NCI-H510A treated with DMSO at 0.1 percent for 48 hours (cell line): ENCODE measurements at regions not wholly inside any gene's neighbourhood (a gene's known extent, or its start where the extent isn't known, plus 50 kb on each side); places are given as distances from the start of the nearest gene placed in this dataset.

Source experiments
- DNase-seq: peaks from one replicate; lab custom pipeline; 2025; lab: John Stamatoyannopoulos, UW

DNA sequence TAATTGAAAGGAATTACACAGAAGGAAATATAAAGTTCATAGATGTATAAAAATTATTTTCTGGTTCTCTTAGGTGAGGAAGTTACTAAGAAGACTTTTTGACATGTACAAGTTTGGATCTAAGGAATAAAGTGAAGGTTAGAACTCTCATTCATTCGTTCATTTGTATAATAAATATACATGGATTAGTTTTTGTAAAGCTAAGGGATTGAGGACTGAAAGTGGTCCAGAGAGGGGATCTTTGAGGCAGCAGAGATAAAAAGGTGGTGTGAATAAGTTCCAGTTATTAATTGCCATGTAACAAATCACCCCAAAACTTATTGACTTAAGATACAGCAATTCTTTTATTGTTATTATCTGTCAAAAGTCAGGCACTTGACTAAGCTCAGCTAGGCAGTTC is 110.1 kb upstream of the CELF4 start:
- no peak for DNase-seq

DNA sequence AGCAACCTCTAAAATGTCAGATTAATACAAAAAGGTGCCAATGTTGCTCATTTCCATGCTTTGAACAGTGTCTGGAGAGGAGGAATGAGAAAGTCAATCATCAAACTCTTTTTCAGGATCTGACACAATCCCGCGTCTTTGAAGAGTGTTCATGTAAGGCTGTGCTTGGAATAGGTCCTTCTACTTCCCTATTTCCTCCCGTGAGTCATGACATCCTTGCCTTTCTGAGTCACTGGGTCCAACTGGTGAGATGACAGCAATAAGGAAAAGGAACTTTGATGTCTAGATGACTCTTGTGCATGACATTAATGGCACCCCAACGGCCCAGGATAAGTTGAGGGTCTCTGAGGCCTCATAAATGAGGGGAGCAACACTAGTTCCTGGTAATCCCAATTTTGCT is 109.0 kb upstream of the CELF4 start:
- no peak for DNase-seq

DNA sequence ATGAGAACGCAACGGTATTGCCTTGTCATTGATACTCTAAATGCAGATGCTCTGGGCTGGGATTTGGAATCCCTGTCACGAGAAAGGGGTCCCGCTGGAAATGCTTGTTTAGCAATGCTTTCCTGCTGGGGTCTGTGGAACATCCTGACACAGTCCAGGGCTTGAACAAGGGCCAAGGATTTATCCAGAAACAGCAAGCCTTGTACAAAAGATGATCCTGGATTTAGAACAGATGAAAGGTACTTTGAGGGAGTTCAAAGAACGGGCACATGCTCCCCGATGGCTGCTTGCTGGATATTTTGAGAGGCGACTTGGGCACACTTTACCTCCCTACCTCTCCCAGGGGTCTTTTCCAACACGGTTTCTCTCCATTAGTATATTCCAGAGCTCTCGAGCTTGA is 108.1 kb upstream of the CELF4 start:
- DNase-seq: no peak

DNA sequence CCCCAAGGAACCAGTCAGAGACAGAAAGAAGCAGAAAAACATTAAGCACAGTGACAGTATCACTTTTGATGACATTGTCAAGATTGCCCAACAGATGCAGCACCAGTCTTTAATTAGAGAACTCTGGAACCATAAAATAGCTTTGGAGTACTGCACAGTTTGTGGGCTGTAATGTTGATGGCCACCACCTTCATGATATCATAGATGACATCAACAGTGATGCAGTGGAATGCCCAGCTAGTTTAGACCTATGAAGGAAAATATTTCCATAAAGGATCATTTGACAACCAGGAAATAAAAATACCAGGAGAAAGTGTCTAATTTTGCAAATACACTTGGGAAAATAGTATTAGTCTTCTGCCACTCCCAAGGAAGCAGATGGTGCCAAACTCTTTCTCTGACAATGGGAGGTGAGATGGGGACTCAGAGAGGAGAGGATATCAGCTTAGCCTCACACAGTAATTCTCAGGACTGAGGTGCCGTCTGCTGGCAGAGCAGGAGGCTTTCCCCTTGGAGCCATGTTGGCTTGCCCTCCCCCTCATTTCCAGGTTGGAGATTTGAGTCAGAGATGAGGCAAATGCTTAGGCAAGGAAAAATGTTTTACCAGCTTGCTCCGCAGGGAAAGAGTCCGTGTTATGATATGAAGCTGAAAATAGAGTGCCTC is 107.5 kb upstream of the CELF4 start:
- DNase-seq: no peak

DNA sequence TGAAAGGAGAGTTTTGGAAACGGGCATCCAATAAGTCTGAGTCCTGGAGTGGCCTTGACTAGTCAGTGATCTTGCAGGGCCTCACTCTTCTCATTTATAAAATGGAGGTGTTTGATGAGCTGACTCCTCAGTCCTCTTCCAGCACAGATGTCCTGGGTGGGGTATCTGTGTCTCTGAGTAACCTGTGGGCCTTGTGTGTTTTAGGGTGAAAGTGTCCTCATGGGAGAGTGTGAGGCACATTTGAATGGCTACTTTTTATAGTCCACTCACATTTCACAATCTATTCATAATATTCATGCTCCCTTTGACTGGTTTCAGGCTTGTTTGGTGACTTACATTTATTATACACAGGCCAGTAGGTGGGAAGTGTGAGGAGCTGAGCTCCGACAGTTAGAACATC is 106.4 kb upstream of the CELF4 start:
- DNase-seq: no peak

DNA sequence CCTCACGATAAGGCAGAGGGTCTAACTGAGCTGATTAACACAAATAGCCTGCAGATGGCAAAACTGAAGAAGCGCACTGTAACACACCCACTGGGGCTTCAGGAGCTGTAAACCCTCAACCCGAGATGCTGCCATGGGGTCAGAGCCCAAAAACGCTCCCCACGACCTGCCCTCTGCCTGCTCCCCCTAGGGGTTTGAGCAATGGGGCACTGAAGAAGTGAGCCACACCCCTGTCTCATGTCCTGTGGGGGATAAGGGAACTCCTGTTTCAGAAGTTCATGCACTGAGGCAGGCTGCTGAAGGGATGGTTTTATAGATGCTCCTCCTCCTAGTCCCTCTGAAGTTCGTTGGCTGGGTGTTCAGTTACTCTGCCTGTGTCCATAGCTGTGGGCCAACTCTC is 105.9 kb upstream of the CELF4 start:
- DNase-seq: no peak

DNA sequence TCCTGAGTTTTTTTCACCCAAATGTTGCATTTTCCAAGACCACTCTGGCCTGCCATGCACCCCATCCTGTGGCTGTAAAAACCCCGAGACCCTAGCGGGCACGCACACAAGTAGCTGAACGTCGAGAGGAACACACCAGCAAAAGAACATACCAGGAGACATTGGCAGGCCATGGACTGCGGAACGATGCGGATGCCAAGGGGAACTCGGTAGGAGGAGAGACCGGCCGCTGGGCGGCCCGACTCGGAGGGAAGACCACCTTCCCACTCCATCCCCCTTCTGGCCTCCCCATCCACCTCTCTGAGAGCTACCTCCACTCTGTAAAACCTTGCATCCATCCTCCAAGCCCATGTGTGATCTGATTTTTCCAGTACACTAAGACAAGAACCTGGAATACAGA is 105.5 kb upstream of the CELF4 start:
- no peak for DNase-seq

DNA sequence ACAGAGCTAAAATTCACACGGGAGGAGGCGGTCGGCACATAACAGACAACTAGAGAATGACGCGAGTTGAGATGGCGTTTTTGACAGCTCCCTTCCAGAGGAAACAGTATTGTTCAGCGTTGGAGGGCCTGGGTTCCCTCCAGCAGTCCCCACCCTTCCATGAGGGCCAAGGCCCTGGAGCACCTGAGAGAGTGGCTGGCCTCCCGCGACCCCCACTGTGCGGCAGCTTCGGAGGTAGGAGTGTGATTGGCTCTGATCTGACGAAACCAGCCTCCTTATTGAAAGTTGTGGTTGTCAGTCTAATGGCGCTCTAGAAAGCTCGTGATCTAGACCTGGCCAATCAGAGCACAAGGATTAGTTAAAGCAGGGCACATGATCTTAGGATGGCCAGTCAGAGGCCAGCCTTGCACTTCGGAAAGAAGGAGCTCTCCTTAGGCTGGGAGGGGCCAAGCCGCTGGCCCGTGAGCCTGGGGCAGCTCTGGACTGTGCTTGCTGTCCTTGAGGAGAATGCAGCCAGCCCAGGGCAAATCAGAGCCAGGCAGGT is 104.5 kb upstream of the CELF4 start:
- DNase-seq: no peak

DNA sequence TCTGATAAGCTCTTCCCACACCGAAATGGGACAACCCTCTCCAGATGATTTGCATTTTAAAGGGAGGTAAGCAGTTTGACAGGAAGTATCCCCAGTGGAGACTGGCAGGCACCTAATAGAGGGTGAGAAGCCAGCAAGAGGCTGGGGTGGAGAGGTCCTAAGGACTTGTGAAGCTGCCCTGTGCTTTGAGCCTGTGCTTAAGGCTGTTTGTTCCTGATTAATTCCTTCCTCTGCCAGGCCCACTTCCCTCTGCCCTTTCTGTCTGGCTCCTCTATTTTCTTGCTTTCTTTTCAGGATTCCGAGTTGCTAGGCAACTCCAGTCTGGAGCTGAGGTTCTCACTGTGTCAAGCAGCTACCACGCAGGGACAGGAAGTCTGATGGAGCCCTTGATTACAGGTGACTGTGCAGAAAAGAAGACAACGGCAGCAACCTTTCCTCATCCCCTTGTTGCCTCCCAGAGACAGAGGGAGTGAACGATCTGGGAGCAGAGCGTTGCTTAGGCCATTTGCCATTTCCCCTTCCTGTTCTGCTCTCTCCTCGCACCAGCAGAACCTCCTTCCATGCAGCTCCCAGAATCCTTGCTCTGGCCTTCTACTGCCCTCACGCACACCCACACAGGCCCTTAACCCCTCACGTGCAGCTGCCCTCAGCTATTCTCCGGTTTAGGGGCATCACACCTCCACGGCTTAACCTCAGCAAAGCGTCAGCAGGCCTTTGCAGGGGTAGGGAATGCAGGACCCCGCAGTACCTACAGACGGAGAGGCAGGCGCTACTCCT is 103.6 kb upstream of the CELF4 start:
- peak; percentile 85 for DNase-seq

DNA sequence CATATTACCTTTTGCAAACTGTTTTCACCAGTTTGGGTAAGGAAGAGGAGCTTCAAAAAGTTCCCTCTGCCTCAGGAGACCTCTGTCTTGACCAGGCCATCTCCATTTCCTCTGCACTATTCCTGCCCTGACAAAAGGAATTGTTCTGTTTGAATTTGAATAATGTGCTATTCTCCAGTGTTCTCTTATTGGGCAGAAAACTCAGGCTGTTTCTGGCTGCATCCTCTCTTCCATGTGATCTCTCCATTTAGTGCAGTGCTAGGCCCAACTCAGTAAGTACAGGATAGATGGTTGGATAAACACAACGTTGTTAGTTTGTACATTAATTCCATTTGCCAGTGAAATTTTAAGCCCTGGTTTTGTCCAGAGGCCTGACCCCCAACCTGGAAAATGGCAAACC is 102.2 kb upstream of the CELF4 start:
- DNase-seq: no peak

DNA sequence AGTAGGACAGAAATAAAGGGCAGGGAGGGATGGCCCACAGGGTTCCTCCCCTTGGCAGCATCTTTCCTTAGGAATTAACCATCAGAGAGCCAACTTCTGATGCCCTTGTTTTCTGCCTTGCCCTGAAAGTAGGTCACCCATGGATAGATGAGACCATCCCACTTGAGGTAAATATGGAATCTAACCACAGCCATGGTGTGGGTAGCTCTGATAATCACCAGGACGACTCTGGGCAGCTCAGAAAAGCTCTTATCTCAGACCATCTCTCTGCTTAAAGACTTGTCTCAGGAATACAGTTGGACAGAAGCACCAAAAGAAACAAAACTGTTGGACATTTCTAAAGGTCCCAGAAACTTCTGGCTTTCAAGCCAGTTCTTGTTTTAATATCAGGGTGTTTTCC is 101.4 kb upstream of the CELF4 start:
- DNase-seq: no peak

DNA sequence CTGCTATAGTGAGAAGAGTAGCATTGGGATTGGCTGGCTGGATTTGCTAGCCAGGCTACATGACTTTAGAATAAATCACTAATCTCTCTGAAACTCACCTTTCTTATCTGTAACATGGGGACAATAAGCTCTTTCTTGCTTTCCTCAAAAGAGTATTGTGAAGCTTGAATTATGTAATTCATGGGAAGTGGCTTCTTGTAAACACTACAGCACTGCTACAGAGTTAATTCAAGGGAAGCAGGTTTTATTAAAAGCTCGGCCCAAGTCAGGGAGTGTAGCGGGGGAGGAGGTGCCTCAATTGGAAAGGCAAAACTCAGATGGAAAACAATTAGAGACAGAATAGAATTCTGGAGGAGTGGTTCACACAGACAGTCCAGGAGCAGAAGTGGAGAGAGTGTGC is 100.9 kb upstream of the CELF4 start:
- DNase-seq: no peak

DNA sequence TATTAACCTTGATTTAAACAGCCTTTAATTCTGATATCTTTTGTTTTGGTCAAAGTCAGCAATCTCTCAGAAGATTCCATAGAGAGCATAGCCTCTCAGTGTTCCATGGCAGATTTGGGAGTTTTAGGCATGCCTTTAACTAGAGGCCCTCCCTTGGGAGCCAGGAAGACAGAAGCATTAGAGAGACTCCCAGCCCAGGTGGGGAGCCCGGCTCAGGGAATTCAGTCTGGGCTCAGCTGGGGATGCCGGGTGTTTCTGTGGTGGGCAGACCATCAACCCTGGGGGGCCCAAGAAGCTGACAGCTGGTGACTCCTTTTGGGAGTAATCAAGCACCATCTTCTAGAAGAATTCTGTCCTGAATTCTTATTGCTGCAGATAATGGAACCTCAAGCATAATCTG is 99.7 kb upstream of the CELF4 start:
- no peak for DNase-seq

DNA sequence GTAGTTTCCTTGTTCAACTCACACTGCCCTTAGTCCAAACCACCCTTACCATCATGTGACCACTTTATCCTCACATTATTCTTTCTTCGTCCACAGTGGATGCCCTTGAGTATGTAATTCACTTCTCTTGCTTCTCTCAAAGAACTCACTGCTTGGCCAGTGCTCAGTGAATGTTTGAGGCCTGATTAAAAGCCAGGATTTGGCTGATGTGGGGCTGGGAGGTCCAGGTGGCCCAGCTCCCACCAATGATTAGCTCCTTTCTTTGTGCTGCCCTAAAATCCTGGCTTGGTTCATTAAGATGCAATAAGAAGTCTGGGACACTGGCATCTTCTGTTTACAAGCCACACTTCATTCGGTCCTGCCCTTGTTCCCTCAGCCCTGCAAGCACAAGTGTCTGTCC is 97.8 kb upstream of the CELF4 start:
- DNase-seq: no peak

DNA sequence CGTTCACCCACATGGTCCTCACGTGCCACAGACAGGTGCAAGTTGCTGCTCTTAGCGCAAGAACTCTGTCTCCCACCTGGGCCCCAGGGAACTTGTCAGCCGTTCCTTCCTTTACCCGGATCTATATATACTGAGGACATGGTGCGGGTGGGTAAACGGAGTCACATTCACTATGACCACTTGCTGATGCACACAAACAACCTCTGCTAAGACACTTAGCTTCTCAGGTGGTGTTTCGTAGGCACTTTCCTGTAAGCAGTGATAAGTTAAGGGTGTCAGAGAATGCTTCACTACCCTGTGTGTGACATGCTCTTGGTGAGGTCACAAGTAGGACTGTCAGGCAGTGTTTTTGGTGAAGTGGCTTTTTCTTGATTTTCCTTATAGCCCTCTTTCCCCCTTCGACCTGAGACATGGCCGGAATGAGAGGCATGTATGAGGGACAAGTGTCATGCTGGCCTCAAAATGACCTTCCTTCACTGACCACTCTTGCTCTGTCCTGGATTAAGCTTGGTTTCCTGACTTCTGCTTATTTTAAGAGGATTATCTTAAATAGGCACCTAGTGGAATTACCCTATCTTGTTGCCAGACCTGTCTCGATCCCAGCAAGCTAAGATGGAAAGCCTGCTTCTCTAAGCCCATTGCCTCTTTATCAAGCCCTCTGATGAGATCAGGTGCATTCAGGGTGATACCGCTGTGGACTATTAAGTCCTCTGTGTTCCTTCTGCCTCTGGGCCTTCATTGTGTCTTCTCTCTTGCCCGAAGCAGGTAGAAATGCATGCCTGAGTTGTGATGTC is 97.1 kb upstream of the CELF4 start:
- no peak for DNase-seq

DNA sequence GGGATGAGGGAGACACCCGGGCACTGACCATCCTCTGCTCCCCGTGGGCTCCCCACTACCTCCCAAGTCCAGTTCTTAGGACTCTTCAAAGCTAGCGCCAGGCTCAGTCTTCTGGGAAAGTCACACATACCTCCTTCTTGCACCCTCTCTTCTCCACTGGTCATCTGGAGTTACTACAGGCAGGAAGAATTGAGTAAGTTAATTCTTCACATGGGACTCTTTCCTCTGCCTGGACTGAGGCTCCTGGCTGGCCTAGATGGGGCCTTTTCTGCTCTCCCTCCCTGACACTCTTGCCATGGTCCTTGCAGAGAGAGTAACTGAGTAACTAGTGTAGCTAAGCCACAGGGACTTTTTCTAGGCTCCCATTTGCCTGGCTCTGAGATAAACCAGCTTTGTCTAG is 96.5 kb upstream of the CELF4 start:
- no peak for DNase-seq

DNA sequence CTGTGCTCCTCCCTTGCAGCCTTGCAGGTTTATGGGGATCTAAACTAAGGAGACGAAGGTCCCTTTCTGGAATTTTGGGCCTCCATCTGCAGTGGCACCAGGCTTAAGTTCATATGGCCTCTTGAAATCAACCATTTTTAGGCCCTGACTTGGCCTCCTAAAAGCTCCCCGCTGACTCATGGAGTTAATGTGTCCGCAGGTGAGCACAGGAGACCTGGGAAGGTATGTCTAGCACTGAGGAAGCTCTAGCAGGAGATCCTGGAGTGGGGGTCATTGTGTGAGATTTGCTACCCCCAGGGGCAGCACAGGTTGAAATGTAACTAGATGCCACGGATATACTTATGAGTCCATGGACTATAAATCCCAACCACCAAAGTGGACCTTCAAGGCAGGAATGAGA is 95.9 kb upstream of the CELF4 start:
- no peak for DNase-seq

DNA sequence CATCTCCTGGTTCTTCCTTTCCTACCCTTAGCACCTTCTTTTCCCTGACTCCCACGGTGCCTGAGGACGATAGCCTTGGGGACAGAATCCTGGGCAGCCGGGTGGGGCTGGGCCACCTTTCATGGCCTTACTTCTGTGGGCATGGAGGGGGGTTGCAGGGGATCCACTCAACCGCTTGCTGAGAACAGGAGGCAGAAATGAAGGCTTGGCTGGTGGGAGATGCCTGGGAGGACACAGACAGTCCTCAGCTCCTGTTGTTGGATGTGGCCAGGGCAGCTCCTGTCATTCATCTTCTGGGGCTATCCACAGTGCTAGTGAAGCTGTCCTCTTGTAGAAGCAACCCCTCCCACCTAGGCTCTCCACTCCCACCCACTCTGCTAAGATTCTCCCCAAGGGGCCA is 95.5 kb upstream of the CELF4 start:
- DNase-seq: no peak

DNA sequence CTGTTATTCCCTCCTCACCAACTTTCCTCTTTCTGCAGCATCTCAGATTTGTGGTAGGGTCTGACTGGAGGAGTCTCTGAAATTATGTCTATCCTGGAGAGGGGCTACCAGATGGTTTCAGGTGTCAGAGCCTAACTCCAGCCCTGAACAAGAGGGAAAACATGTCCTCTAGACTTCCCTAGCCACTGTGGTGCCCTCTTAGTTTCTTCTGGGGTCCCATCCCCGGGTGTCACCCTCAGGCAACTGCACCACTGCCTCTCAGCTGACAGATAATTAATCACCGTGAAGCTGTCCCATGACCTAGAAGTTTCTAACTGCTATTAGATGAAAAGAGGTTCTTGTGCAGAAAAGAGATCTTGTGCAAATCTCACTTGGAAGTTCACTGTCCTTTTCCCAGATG is 95.1 kb upstream of the CELF4 start:
- no peak for DNase-seq

DNA sequence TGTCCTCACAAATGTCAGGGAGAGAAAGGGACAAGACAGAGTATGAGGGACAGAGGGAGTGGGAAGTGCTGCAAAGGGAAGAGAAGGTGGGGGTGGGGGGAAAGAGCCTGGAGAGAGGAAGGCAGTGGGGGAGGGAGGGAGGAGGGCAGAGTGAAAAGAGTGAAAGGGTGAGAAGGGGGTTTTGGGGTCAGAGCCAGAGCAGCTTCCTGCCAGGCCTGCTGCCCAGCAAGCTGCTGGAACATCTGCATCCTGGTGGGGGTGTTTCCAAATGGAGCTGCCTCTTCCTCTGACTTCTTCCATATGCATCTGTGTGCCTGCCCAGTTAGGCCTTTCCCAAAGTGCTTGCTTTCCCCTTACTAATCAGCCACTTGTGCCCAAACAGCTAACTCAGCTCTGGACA is 94.3 kb upstream of the CELF4 start:
- DNase-seq: no peak

DNA sequence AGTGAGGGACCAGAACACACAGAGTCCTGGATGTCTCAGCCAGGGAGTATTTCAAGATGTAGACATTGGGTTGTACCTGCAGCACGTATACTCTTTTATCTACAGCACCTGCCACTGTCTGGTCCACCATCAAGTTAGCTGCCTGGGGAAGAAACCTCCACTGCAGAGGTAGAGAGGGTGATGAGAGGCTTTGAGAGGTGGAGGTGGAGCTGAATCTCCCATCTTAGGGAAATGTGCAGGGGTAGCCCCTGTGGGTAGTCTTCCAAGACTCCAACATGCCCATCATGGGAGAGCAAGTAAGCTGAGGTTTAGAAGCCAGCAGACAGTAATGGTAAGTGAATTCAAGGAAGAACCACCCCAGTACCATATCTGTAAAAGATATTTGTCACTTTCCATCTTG is 93.3 kb upstream of the CELF4 start:
- DNase-seq: no peak

DNA sequence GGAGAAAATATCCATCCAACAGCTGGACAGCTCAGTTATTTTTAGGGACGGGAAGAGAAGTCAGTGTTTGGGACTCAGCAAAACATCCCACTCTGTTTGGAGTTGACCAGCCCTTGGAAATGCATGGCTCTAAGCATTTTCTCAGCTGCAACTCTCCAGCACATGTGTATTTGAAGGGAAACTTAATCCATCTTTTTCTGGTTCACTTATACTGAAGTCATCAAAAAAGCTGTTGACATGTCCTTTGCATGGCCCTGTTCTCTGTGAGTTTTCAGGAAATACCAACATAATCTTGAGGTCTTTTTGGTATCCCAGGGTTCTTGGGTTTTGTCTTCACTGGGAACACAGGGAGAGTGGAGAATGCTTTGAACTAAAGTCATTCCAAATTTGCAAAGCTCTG is 91.9 kb upstream of the CELF4 start:
- DNase-seq: no peak
